ENCODE measurements at regions not wholly inside any gene's neighbourhood (a gene's known extent, or its start where the extent isn't known, plus 50 kb on each side); places are given as distances from the start of the nearest gene placed in this dataset.

DNA sequence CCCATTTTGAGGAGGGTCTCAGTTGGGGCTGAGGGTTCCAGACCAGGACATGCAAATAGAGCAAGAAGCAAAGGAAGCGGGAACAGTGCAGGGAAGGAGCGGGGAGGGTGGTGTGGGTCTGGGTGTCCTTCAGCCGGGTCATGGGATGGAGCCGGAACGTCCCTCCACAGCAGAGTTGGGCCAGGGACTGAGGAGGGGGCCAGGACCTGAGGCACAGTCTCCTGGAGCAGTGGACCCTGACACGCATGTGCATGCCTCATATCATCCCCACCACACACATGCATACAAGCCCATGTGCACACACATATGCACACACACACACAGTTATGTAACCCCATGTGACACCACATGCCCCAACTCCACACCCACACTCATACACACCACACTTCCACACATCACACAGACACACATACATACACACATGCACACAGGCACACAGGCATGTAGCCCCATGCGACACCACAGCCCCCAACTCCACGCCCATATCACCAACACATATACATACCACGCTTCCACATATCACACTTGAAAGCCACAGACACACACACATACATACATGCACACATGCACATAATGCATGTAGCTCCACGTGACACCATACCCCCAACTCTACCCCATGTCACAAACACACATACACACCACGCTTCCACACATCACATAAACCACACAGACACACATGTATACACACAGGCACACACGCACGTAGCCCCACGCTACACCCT lies 1026.6 kb downstream of the BRD1 start:
- DNase-seq (no peak), ATAC-seq (replicated peaks) (no peak)
- no peak overlapping the region for H3K4me3 Mint-ChIP-seq
- H3K4me1 Mint-ChIP-seq, result no peaks in the 10 kb centered on the region
- peaks cover 0 to 4% of the 10 kb centered on the region in 2 donors for H3K27me3 Mint-ChIP-seq
- no peaks in the 10 kb centered on the region for H3K36me3 Mint-ChIP-seq
- H3K27ac Mint-ChIP-seq, result no peak overlapping the region
- H3K9me3 Mint-ChIP-seq, result no peaks in the 10 kb centered on the region

DNA sequence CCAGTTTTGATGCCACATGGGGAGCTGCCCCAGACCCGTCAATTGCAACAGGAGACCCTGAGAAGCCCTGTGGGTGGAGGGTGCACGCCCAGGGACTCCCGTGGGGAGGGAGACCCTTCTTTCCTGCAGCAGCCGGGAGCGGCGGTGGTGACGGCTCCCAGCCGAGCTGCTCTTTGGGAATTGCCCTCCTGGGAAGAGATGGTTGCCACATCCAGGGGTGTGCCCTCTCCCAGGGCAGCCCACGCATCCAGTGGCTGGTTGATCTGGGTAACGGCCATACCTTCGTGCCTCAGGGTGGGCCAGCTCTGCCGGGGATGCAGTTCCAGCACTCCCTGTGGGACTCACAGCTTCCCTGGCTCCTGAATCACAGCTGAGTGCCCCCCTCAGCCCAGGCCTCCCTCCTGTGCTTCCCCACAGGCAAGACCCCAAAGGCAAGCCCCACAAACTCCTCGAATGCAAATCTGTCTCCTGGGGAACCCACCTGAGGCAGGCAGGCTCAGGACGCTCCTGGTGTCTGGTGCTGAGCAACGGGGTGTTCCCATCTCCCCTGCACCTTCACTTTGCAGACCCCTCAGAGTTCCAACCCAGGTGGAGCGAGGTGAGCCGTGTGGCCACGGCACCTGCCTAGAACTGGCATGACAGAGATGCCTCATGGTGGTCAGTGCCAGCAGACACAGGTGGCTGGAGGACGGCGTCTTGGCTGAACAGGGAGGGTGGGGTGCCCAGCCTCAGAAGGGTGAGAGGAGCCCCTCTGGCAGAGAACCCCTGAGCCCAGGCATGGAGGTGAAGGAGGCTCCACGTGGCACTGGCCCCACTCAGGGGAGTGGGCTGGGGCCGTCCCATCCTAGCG lies 1027.4 kb downstream of the BRD1 start:
- Mint-ChIP-seq H3K4me3 (no peak overlapping the region), H3K4me1 (no peaks in the 10 kb centered on the region), H3K9me3 (no peaks in the 10 kb centered on the region), H3K36me3 (no peaks in the 10 kb centered on the region), H3K27ac (no peak overlapping the region), H3K27me3 (peaks cover 0 to 4% of the 10 kb centered on the region in 2 donors)
- no peak for DNase-seq
- ATAC-seq (replicated peaks), result no peak

DNA sequence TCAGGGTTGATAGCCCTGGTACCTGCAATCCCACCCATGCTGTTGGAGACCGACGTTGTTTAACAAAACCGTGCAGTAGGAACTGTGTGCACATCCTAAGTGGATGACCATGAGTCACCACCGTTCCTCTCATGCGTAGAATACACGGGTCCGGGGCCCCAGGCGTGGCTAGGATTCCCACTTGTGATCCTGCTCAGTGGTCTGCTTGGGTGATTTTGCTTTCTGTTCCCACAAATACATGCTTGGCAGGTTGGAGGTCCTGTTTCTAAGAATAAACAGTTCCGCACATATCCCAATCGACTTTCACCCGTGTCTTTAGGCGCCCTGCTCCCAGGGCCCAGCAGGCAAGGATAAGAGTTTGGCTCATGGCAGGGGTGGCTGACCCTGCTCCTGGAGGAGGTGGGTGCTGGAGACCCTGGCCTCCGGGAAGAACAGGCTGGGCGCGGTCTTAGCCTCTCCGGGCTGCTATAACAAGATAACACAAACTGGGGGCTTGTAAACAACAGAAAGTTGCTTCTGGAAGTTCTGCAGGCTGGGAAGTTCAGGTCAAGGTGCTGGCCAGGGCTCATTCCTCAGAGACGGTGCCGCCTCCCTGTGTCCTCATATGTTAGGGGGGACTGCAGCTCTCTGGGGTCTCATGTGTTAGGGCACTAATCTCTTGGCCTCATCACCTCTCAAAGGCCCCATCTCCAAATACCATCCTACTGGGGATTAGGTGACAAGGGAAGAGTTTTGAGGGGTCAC lies 1028.3 kb downstream of the BRD1 start:
- Mint-ChIP-seq H3K27me3 (peaks cover 0 to 4% of the 10 kb centered on the region in 2 donors), H3K4me1 (no peaks in the 10 kb centered on the region), H3K27ac (no peak overlapping the region), H3K36me3 (no peaks in the 10 kb centered on the region), H3K4me3 (no peak overlapping the region), H3K9me3 (peaks cover under 1 to 2% of the 10 kb centered on the region in 2 donors)
- ATAC-seq (replicated peaks) (no peak), DNase-seq (no peak)

DNA sequence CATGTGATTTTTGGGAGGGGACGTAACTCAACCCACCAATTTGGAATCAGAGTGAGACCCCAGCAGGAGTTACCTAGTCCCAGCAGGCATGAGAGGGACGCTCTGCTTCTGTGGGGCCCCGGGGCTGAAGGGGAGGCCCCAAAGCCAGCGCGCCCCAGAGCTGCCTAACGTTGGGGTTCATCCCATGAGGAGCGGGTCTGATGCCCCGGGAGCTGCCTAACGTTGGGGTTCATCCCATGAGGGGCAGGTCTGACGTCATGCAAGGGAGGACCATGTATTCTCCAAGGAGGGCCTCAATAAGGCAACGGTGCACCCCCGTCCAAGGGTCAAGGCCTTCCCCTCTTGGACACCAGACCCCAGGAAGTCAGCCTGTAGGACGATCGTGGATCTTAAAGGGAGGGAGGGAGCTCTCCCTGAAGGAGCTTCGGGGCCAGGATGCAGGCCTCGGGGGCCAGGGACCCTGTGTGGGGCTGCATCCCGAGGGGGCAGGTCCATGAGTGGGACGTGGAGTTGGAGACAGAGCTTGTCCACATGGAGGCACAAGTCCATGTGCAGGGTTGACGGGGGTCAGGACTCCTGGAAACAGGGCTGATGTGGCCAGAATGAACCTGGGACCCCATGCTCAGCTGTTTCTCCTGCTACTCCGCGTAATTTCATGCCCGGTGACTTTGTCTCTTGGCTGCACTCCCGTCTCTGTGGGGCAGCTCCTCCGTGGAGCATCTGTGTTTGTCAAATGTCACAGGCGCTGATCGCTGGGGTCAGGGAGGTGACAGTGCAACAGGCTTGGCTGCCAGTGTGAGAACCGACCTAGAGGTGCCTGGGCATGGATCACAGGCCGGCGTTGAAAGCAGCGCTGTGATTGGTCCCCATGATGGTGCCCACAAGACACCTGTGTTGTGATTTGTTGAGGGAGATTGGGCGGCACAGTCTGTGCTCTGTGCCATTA lies 1029.1 kb downstream of the BRD1 start:
- Mint-ChIP-seq H3K27ac (no peak overlapping the region), H3K27me3 (no peaks in the 10 kb centered on the region), H3K9me3 (peaks cover 7 to 9% of the 10 kb centered on the region in 2 donors), H3K4me3 (no peak overlapping the region), H3K4me1 (no peaks in the 10 kb centered on the region), H3K36me3 (no peaks in the 10 kb centered on the region)
- DNase-seq (no peak), ATAC-seq (replicated peaks) (no peak)

DNA sequence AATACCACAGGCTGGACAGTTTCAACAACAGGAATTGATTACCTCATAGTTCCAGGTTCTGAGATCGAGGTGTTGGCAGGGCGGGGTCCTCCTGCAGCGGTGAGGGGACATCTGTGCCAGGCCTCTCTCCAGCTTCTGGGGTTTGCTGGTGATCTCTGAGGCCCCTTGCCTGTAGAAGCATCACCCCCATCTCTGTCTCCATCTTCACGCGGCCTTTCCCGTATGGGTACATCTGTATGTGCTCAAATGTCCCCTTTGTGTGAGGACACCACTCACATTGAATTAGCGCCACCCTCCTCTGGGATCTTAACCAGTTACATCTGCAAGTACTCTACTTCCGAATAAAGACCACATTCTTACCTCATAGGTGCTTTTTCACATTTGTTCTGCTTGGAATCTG lies 1029.9 kb downstream of the BRD1 start:
- Mint-ChIP-seq H3K4me1 (no peaks in the 10 kb centered on the region), H3K9me3 (peaks cover 8 to 9% of the 10 kb centered on the region in 2 donors), H3K4me3 (no peak overlapping the region), H3K27ac (no peak overlapping the region), H3K36me3 (no peaks in the 10 kb centered on the region), H3K27me3 (no peaks in the 10 kb centered on the region)
- ATAC-seq (replicated peaks) (no peak), DNase-seq (no peak)

DNA sequence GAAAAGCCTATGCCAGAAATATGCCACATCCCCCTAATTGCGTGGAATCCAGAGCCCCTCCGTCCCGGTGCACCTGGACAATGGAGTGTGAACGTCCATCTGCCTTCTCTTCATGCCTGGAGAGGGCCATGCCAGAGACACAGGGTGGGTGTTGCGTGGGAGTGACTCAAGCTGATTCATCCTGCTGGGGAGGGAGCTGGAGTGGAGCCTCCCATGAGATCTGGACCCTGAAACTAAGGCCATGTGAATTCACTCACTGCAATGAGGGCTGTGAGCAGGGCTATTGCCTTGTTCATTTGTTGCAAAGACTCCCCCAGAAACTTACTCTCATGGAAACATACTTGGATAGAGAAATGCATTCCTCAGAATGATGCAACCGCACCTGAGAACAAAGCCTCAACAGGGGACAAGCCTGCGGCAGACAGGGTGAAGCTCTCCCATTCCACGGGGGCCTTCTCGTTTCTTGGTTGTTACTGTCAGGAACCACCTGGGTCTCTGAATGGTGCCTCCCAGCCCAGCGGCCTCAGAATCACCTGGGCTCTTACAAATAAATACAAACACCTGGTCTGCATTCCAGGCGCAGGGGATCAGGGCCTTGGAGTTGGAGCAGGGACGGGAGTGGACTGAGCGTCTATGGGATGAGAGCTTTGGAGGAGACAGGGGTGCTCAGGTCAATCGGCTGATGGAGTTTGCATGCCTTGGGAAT lies 1031.2 kb downstream of the BRD1 start:
- no peaks in the 10 kb centered on the region for H3K36me3 Mint-ChIP-seq
- DNase-seq (no peak), ATAC-seq (replicated peaks) (no peak)
- no peaks in the 10 kb centered on the region for H3K27me3 Mint-ChIP-seq
- no peaks in the 10 kb centered on the region for H3K4me1 Mint-ChIP-seq
- no peak overlapping the region for H3K4me3 Mint-ChIP-seq
- H3K9me3 Mint-ChIP-seq, result peaks cover 9 to 10% of the 10 kb centered on the region in 2 donors
- no peak overlapping the region for H3K27ac Mint-ChIP-seq

DNA sequence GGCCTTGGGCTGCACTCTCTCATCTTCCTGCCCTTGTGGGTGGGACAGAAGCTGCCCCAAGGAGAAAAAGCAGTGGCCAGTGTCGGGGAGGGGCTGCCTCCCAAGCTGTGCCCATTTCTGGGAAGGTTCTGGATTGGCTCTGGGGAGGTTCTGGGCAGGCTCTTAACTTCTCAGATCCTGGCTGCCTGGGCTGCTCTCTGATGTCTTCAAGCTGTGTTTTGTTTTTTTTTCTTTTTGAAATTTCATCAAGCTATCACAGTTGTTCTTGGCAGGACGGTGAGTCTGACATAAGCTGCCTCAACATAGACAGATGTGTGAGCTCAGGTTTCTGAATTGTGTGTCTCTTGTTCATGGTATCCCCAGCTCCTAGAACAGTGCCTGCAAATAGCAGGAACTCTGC lies 1032.0 kb downstream of the BRD1 start:
- H3K27ac Mint-ChIP-seq, result no peak overlapping the region
- DNase-seq, result no peak
- H3K4me1 Mint-ChIP-seq, result no peaks in the 10 kb centered on the region
- no peak overlapping the region for H3K4me3 Mint-ChIP-seq
- ATAC-seq (replicated peaks), result no peak
- no peaks in the 10 kb centered on the region for H3K36me3 Mint-ChIP-seq
- H3K9me3 Mint-ChIP-seq, result peaks cover 9 to 10% of the 10 kb centered on the region in 2 donors
- H3K27me3 Mint-ChIP-seq, result no peaks in the 10 kb centered on the region

DNA sequence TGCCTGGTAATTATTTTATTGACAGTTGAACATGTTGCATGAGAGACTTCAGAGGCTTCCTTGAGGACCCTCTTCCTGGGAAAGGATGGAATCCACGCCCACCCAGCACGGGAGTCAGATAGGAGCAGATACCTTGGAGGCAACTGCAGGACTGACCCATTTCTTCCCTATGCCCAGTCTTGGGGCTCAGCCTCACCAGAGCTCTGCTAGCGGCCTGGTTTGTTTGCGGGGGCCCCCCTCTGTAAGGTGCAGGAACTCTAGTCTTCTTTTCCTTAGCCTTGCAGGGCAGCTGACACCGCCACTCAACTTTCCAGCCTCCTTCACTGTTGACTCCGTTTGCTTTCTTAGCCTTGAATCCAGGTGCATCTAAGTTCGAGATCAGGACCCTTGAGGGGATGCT lies 1032.8 kb downstream of the BRD1 start:
- no peak for ATAC-seq (replicated peaks)
- Mint-ChIP-seq H3K4me3 (no peak overlapping the region), H3K9me3 (peaks cover 9 to 10% of the 10 kb centered on the region in 2 donors), H3K4me1 (no peaks in the 10 kb centered on the region), H3K36me3 (no peaks in the 10 kb centered on the region), H3K27ac (no peak overlapping the region), H3K27me3 (no peaks in the 10 kb centered on the region)
- no peak for DNase-seq

DNA sequence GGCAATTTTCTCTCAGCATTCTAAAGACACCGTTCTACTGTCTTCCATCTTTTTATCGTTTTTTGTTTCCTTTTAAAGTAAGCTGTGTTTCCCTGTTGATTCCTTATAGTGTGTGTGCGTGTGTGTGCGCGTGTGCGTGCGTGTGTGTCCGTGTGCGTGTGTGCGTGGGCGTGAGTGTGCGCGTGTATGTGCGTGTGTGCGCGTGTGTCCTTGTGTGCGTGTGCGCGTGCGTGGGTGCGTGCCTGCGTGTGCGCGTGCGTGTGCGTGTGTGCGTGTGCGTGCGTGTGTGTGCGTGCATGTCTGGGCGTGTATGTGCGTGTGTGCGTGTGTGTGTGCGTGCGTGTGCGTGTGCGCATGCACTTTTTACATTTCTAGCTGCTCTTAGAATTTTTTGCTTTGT lies 1033.7 kb downstream of the BRD1 start:
- H3K9me3 Mint-ChIP-seq, result peaks cover 9 to 10% of the 10 kb centered on the region in 2 donors
- H3K4me1 Mint-ChIP-seq, result no peaks in the 10 kb centered on the region
- no peaks in the 10 kb centered on the region for H3K27me3 Mint-ChIP-seq
- DNase-seq (no peak), ATAC-seq (replicated peaks) (no peak)
- H3K27ac Mint-ChIP-seq, result no peak overlapping the region
- no peak overlapping the region for H3K4me3 Mint-ChIP-seq
- no peaks in the 10 kb centered on the region for H3K36me3 Mint-ChIP-seq

DNA sequence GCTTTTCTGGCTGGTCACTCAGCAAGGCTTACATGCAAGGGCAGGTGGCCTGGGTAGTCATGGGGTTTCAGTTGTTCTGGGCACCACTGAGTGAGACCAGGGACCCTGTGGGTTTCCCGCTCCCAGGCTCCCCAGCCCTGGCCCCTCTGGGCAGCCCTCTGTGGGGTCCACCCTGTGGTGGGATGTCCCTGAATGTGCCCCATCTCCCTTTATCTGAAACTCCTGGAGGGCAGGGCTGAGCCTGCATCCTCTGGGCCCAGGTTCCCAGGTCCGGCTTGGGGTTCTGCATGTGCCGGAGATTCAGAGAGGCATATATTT lies 1041.0 kb downstream of the BRD1 start:
- H3K36me3 Mint-ChIP-seq, result no peaks in the 10 kb centered on the region
- H3K27ac Mint-ChIP-seq, result no peak overlapping the region
- no peaks in the 10 kb centered on the region for H3K27me3 Mint-ChIP-seq
- no peaks in the 10 kb centered on the region for H3K4me1 Mint-ChIP-seq
- no peak for DNase-seq
- ATAC-seq (replicated peaks), result no peak
- no peaks in the 10 kb centered on the region for H3K9me3 Mint-ChIP-seq
- no peak overlapping the region for H3K4me3 Mint-ChIP-seq

DNA sequence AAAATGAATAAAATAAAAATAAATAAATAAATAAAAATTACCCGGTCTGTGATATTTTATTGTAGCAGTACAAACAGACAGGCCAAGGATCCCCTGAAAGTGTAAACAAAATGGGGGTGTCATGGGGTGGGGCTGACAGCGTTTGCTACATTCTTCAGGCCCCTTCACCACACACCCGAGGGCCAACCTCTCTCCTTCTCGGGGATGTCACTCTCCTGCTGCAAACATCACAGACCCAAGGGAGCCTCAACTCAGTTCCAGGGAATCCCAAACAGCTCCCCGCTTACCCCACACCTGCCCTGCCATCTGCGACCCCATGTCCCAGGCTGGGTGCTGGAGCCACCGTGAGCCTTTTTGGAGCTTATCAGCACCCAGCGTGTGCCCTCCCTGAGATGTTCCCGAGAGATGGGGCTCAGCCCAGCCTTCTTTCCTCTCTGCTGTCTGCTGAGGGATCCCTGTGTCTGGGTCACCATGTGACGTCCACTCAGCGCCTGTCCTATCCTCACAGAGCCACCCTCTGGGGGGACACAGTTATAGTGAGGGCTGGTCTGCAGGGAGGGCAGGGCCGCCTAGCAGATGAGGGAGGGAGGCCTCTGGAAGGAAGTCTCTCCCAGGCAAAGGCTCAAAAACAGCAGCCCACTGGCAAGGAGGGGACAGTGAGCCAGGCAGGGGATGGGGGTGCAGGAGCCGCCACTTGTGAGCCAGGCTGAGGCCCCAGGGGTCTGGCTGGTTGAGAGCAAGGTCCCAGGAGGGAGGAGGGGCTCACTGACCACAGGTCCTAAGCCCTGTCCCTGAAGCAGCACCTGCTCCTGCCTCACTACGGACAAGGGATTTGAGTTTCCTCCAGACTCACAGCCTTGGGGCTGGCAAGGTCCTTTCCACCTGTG lies 1041.6 kb downstream of the BRD1 start:
- Mint-ChIP-seq H3K9me3 (no peaks in the 10 kb centered on the region), H3K4me3 (no peak overlapping the region), H3K36me3 (no peaks in the 10 kb centered on the region), H3K4me1 (no peaks in the 10 kb centered on the region), H3K27ac (no peak overlapping the region), H3K27me3 (no peaks in the 10 kb centered on the region)
- no peak for ATAC-seq (replicated peaks)
- DNase-seq, result no peak

DNA sequence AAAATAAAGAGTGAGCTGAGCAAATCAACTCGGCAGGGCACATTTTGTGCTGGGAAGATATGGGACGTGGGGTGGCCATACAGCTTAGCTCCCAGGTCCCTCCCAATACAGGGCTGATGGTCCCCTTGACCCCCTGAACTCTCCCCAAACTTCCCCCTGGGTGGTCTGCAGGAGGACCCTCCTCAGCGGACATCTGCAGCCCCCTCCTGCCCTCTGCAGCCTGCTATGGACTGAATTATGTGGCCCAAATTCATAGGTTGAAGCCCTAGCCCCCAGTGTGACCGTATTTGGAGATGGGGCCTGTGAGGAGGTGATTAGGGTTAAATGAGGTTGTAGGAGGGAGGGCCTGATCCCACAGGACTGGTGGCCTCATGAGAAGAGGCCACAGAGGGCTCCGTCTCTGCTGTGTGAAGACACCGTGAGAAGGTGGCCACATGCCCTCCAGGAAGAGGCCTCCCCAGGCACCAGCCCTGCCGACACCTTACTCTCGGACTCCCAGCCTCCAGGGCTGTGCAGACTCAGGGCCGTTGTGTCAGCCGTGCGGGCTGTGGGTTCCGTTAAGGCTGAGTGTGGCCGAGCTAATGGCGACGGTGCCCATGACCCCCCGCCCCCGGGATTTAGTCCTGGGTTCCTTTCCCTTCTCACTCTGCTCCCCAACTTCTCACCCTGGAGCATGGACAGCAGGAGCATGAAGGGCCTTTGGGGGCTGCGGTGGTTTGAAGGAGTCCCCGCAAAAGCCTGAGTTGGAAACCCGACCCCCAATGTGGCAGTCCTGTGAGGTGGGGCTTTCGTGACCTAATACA lies 1042.8 kb downstream of the BRD1 start:
- H3K27me3 Mint-ChIP-seq, result no peaks in the 10 kb centered on the region
- no peaks in the 10 kb centered on the region for H3K9me3 Mint-ChIP-seq
- H3K4me3 Mint-ChIP-seq, result no peak overlapping the region
- DNase-seq (no peak), ATAC-seq (replicated peaks) (no peak)
- no peaks in the 10 kb centered on the region for H3K4me1 Mint-ChIP-seq
- H3K36me3 Mint-ChIP-seq, result no peaks in the 10 kb centered on the region
- no peak overlapping the region for H3K27ac Mint-ChIP-seq
